ENCODE measurements at regions not wholly inside any gene's neighbourhood (a gene's known extent, or its start where the extent isn't known, plus 50 kb on each side); places are given as distances from the start of the nearest gene placed in this dataset.

GRCh38 chr15:45785897-45786296 is 151.1 kb downstream of the SQOR start:
- Histone ChIP-seq H3K27ac (ENCODE audit: low read length) (no peak overlapping the region), H3K4me1 (ENCODE audit: control insufficient read depth in 1 of 2, insufficient read depth in 2 of 2, low read length in 2 of 2) (no peaks in the 10 kb centered on the region), H3K4me3 (ENCODE audit: low read depth in 1 of 2, low read length in 2 of 2) (no peak overlapping the region), H3K27me3 (ENCODE audit: low read depth, low read length) (no peaks in the 10 kb centered on the region), H3K36me3 (ENCODE audit: control insufficient read depth in 1 of 2, insufficient read depth in 2 of 2, low read length in 2 of 2) (no peaks in the 10 kb centered on the region), H3K9me3 (ENCODE audit: control insufficient read depth in 1 of 2, low read length in 2 of 2) (no peaks in the 10 kb centered on the region)

DNA sequence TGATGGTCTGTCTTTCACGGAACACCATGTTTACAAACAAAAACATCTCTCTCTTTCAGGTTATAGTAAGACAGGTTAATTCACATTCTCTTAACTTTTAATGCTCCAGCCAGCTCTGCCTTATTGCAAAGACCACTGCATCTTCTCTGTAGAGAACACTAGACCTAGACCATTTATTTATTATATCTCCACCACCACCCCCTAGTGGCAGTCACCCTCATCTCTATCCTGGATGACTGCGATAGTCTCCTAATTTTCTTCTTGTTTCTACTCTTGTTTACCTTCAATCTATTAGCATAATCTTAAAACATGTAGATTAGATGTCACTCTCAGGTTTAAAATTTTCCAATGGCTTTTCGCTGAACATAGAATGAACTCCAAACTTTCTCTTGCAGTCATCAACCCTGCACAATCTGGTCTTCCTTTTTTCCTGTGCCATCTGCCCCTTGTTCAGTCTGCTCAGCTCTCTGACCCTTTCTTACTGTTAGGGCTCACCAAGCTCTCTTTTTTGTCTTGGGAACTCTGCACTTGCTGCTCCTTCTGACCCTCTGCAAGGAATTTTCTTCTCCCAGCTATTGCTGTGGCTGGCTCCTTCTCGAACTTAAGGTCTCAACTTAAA is 155.6 kb downstream of the SQOR start:
- no peaks in the 10 kb centered on the region for H3K9me3 ChIP-seq (ENCODE audit: control insufficient read depth in 1 of 2, low read length in 2 of 2)
- no peaks in the 10 kb centered on the region for H3K4me1 ChIP-seq (ENCODE audit: control insufficient read depth in 1 of 2, insufficient read depth in 2 of 2, low read length in 2 of 2)
- H3K27me3 ChIP-seq (ENCODE audit: low read depth, low read length): no peaks in the 10 kb centered on the region
- H3K4me3 ChIP-seq (ENCODE audit: low read depth in 1 of 2, low read length in 2 of 2): no peak overlapping the region
- H3K27ac ChIP-seq (ENCODE audit: low read length): no peak overlapping the region
- H3K36me3 ChIP-seq (ENCODE audit: control insufficient read depth in 1 of 2, insufficient read depth in 2 of 2, low read length in 2 of 2): no peaks in the 10 kb centered on the region

- Histone ChIP-seq H3K27ac (ENCODE audit: low read length) (no peak overlapping the region), H3K4me3 (ENCODE audit: low read depth in 1 of 2, low read length in 2 of 2) (no peak overlapping the region), H3K27me3 (ENCODE audit: low read depth, low read length) (no peaks in the 10 kb centered on the region), H3K36me3 (ENCODE audit: control insufficient read depth in 1 of 2, insufficient read depth in 2 of 2, low read length in 2 of 2) (no peaks in the 10 kb centered on the region), H3K4me1 (ENCODE audit: control insufficient read depth in 1 of 2, insufficient read depth in 2 of 2, low read length in 2 of 2) (no peaks in the 10 kb centered on the region), H3K9me3 (ENCODE audit: control insufficient read depth in 1 of 2, low read length in 2 of 2) (no peaks in the 10 kb centered on the region)
These were observed 159.5 kb downstream of the SQOR start for GRCh38 chr15:45794304-45794703.

DNA sequence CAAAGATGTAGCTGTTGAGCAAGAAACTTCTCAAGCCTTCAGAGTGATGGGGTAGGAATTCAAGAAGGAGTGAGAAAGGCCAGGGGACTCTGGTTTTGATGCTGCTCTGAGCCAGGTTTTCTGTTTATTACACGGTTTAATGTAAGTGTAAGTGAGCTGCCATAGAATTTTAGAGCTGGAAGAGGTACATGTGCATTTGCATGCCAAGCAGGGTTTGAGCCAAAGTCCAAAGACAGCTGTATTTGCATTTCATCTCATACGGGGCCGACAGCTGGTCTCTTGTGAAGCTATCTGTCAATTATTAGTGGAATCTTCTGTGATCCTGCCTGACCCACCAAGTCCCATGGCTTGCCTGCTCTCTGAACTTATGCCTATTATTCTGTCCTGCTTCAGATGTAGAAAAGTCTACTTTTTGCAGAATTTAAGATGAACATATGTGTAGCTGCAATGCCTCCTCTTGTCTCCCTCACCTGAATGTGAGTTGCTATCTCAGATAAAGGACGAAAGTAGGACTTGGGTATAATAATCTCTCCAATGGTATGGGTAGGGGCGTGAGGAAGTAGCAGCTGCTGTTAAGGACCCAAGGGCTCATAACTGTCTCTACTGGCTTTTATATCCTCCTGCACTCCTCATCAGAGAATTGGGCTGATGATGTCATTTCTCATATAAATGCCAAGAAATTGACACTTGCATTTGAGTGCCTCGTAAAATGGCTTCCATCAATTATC is 160.0 kb downstream of the SQOR start:
- no peaks in the 10 kb centered on the region for H3K27me3 ChIP-seq (ENCODE audit: low read depth, low read length)
- no peaks in the 10 kb centered on the region for H3K9me3 ChIP-seq (ENCODE audit: control insufficient read depth in 1 of 2, low read length in 2 of 2)
- H3K4me3 ChIP-seq (ENCODE audit: low read depth in 1 of 2, low read length in 2 of 2): no peak overlapping the region
- no peaks in the 10 kb centered on the region for H3K4me1 ChIP-seq (ENCODE audit: control insufficient read depth in 1 of 2, insufficient read depth in 2 of 2, low read length in 2 of 2)
- no peaks in the 10 kb centered on the region for H3K36me3 ChIP-seq (ENCODE audit: control insufficient read depth in 1 of 2, insufficient read depth in 2 of 2, low read length in 2 of 2)
- H3K27ac ChIP-seq (ENCODE audit: low read length): no peak overlapping the region

GRCh38 chr15:45795440-45796069 is 160.7 kb downstream of the SQOR start:
- no peaks in the 10 kb centered on the region for H3K36me3 ChIP-seq (ENCODE audit: control insufficient read depth in 1 of 2, insufficient read depth in 2 of 2, low read length in 2 of 2)
- no peak overlapping the region for H3K4me3 ChIP-seq (ENCODE audit: low read depth in 1 of 2, low read length in 2 of 2)
- H3K27ac ChIP-seq (ENCODE audit: low read length): no peak overlapping the region
- no peaks in the 10 kb centered on the region for H3K27me3 ChIP-seq (ENCODE audit: low read depth, low read length)
- no peaks in the 10 kb centered on the region for H3K4me1 ChIP-seq (ENCODE audit: control insufficient read depth in 1 of 2, insufficient read depth in 2 of 2, low read length in 2 of 2)
- no peaks in the 10 kb centered on the region for H3K9me3 ChIP-seq (ENCODE audit: control insufficient read depth in 1 of 2, low read length in 2 of 2)

- Histone ChIP-seq H3K4me3 (ENCODE audit: low read depth in 1 of 2, low read length in 2 of 2) (no peak overlapping the region), H3K27me3 (ENCODE audit: low read depth, low read length) (no peaks in the 10 kb centered on the region), H3K4me1 (ENCODE audit: control insufficient read depth in 1 of 2, insufficient read depth in 2 of 2, low read length in 2 of 2) (no peaks in the 10 kb centered on the region), H3K9me3 (ENCODE audit: control insufficient read depth in 1 of 2, low read length in 2 of 2) (no peaks in the 10 kb centered on the region), H3K36me3 (ENCODE audit: control insufficient read depth in 1 of 2, insufficient read depth in 2 of 2, low read length in 2 of 2) (no peaks in the 10 kb centered on the region), H3K27ac (ENCODE audit: low read length) (no peak overlapping the region)
These were observed 161.6 kb downstream of the SQOR start for GRCh38 chr15:45796433-45796832.

- Histone ChIP-seq H3K4me1 (ENCODE audit: control insufficient read depth in 1 of 2, insufficient read depth in 2 of 2, low read length in 2 of 2) (no peaks in the 10 kb centered on the region), H3K27me3 (ENCODE audit: low read depth, low read length) (no peaks in the 10 kb centered on the region), H3K9me3 (ENCODE audit: control insufficient read depth in 1 of 2, low read length in 2 of 2) (no peaks in the 10 kb centered on the region), H3K36me3 (ENCODE audit: control insufficient read depth in 1 of 2, insufficient read depth in 2 of 2, low read length in 2 of 2) (no peaks in the 10 kb centered on the region), H3K27ac (ENCODE audit: low read length) (no peak overlapping the region), H3K4me3 (ENCODE audit: low read depth in 1 of 2, low read length in 2 of 2) (no peak overlapping the region)
These were observed 164.7 kb downstream of the SQOR start for GRCh38 chr15:45799508-45799907.

GRCh38 chr15:45801543-45801942 is 166.7 kb downstream of the SQOR start:
- H3K27me3 ChIP-seq (ENCODE audit: low read depth, low read length): no peaks in the 10 kb centered on the region
- H3K4me3 ChIP-seq (ENCODE audit: low read depth in 1 of 2, low read length in 2 of 2): no peak overlapping the region
- no peaks in the 10 kb centered on the region for H3K4me1 ChIP-seq (ENCODE audit: control insufficient read depth in 1 of 2, insufficient read depth in 2 of 2, low read length in 2 of 2)
- no peak overlapping the region for H3K27ac ChIP-seq (ENCODE audit: low read length)
- no peaks in the 10 kb centered on the region for H3K9me3 ChIP-seq (ENCODE audit: control insufficient read depth in 1 of 2, low read length in 2 of 2)
- H3K36me3 ChIP-seq (ENCODE audit: control insufficient read depth in 1 of 2, insufficient read depth in 2 of 2, low read length in 2 of 2): no peaks in the 10 kb centered on the region

- Histone ChIP-seq H3K9me3 (ENCODE audit: control insufficient read depth in 1 of 2, low read length in 2 of 2) (no peaks in the 10 kb centered on the region), H3K36me3 (ENCODE audit: control insufficient read depth in 1 of 2, insufficient read depth in 2 of 2, low read length in 2 of 2) (no peaks in the 10 kb centered on the region), H3K27me3 (ENCODE audit: low read depth, low read length) (no peaks in the 10 kb centered on the region), H3K4me3 (ENCODE audit: low read depth in 1 of 2, low read length in 2 of 2) (no peak overlapping the region), H3K4me1 (ENCODE audit: control insufficient read depth in 1 of 2, insufficient read depth in 2 of 2, low read length in 2 of 2) (no peaks in the 10 kb centered on the region), H3K27ac (ENCODE audit: low read length) (no peak overlapping the region)
These were observed 167.3 kb downstream of the SQOR start for GRCh38 chr15:45802140-45802539.

DNA sequence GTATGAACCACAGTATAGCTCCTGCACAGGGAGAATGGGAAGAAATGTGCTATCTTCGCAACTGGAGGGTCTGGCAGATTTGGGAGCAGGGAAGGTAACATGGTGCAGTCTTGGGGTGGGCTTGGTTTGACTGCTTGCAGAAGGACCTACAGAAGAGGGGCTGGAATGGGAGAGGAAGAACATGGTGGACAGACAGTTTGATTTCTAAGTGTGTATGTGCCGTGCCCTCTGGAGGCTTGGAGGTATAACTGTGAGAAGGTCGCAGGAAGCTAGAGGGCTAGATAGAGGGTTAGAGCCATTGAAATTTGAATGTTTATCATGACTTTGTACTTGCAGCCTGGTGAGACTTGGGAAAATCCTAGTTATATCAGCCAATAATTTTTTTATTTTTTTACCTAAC is 169.2 kb downstream of the SQOR start:
- Histone ChIP-seq H3K4me3 (ENCODE audit: low read depth in 1 of 2, low read length in 2 of 2) (no peak overlapping the region), H3K36me3 (ENCODE audit: control insufficient read depth in 1 of 2, insufficient read depth in 2 of 2, low read length in 2 of 2) (no peaks in the 10 kb centered on the region), H3K27ac (ENCODE audit: low read length) (no peak overlapping the region), H3K27me3 (ENCODE audit: low read depth, low read length) (no peaks in the 10 kb centered on the region), H3K9me3 (ENCODE audit: control insufficient read depth in 1 of 2, low read length in 2 of 2) (no peaks in the 10 kb centered on the region), H3K4me1 (ENCODE audit: control insufficient read depth in 1 of 2, insufficient read depth in 2 of 2, low read length in 2 of 2) (no peaks in the 10 kb centered on the region)

DNA sequence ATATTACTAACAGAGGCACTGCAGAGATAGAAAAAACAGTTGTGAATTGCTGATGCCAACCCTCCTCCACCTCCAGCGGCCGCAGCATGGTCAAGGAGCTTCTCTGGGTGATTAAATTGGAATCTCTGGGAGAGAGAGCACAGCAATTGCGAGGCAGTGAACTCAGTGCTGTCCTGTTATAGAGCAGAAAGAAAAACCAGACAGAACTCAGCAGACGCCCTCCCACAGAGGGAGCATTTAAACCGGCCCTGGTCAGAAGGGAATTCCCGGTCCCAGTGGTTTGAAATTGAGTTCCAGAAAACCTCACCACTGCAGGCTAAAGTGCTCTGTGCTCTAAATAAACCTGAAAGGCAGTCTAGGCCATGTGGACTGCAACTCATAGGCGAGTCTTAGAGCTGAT is 175.4 kb downstream of the SQOR start:
- H3K27ac ChIP-seq (ENCODE audit: low read length): no peak overlapping the region
- H3K4me3 ChIP-seq (ENCODE audit: low read depth in 1 of 2, low read length in 2 of 2): no peak overlapping the region
- H3K36me3 ChIP-seq (ENCODE audit: control insufficient read depth in 1 of 2, insufficient read depth in 2 of 2, low read length in 2 of 2): no peaks in the 10 kb centered on the region
- H3K4me1 ChIP-seq (ENCODE audit: control insufficient read depth in 1 of 2, insufficient read depth in 2 of 2, low read length in 2 of 2): no peaks in the 10 kb centered on the region
- H3K9me3 ChIP-seq (ENCODE audit: control insufficient read depth in 1 of 2, low read length in 2 of 2): no peaks in the 10 kb centered on the region
- no peaks in the 10 kb centered on the region for H3K27me3 ChIP-seq (ENCODE audit: low read depth, low read length)

Measured in muscle layer of duodenum (tissue), 2 donors.